Sigmoid colon (tissue), 6 donors: ENCODE measurements at regions not wholly inside any gene's neighbourhood (a gene's known extent, or its start where the extent isn't known, plus 50 kb on each side); places are given as distances from the start of the nearest gene placed in this dataset.

Experiments used
- DNase-seq: peaks from one replicate; pipeline ENCODE4 v3.0.0-alpha.2; 2019
- H3K27ac ChIP-seq, 4 donors: fragments of 200-600 bp; sonication (generic); one replicate each; pipeline ENCODE4 v1.5.1; 2016 to 2019; ENCODE audit warnings: mild to moderate bottlenecking in 1 of 4
- H3K27me3 ChIP-seq, 3 donors: fragments of 200-600 bp; sonication (generic); one replicate each; pipeline ENCODE4 v1.5.1; 2019; ENCODE audit warnings: mild to moderate bottlenecking in 1 of 3
- H3K36me3 ChIP-seq, 4 donors: fragments of 200-600 bp; sonication (generic); one replicate each; pipeline ENCODE4 v1.5.1; 2016 to 2019
- H3K4me1 ChIP-seq, 4 donors: fragments of 200-600 bp; sonication (generic); one replicate each; pipeline ENCODE4 v1.5.1; 2017 to 2019
- H3K4me3 ChIP-seq, 4 donors: fragments of 200-600 bp; sonication (generic); one replicate each; pipeline ENCODE4 v1.5.1; 2017 to 2019; ENCODE audit warnings: mild to moderate bottlenecking in 2 of 4, moderate library complexity in 1 of 4
- H3K9me3 ChIP-seq, 4 donors: fragments of 200-600 bp in 3 of 4; sonication (generic) in 3 of 4; one replicate each; pipeline versions ENCODE4 v1.5.1 to v1.6.1; 2013 to 2019
- EP300 ChIP-seq, 4 donors: sonication (generic); formaldehyde crosslinking; IDR thresholded peaks; one replicate each; pipeline ENCODE4 v1.6.1; 2017; ENCODE audit warnings: antibody characterized with exemption in 4 of 4
- POLR2A ChIP-seq, 2 donors: fragments of 450-650 bp; IDR thresholded peaks; one replicate each; pipeline ENCODE4 v1.6.1; 2016; ENCODE audit warnings: antibody characterized with exemption in 2 of 2, mild to moderate bottlenecking in 2 of 2, moderate library complexity in 2 of 2
- POLR2AphosphoS5 ChIP-seq, 4 donors: sonication (generic); formaldehyde crosslinking; IDR thresholded peaks; one replicate each; pipeline ENCODE4 v1.6.1; 2017; ENCODE audit warnings: antibody characterized with exemption in 4 of 4
- WGBS, 2 donors: extraction: QIAGEN DNeasy Blood & Tissue Kit; methylation state at CpG; one replicate each; pipeline ENCODE4 v1.1.7; 2013; 5-methylcytosine and 5-hydroxymethylcytosine counted together
- intact Hi-C: fragments of 100-400 bp; cut with DNase I; formaldehyde crosslinking; loops from one replicate; pipeline ENCODE4 v1.15.1; 2023
- TF ChIP-seq, protein P1 (sequence below), 4 experiments: fragments of 450-650 bp in 3 of 4; fragments of 200-600 bp in 1 of 4; IDR thresholded peaks; one replicate each; pipeline ENCODE4 v1.5.1; 2016 to 2019; ENCODE audit warnings: antibody characterized with exemption in 4 of 4, mild to moderate bottlenecking in 3 of 4, moderate library complexity in 2 of 4
- donor health status: healthy with polysubstance abuse.
- donor health status: healthy.

DNA sequence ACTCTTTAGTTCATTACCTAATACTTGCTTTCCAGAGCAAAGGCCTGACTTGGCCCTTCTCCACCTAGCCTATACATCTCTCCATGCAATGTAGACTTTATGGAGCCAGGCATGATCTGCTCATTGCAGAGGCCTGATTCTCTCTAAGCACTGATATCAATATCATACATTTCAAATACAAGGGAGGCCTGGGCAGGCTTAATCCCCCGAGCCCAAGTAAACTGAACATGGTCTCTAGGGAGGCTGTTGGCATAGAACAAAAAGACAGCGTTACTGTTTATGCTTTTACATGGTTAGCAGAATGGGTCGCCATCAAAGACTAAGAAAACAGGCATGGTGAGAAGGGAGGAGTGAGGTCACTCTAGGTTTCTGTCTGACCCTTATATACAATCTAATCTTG, 695.1 kb downstream of the ZEB2 start:
- Histone ChIP-seq H3K4me3 (no peak overlapping the region), H3K9me3 (no peaks in the 10 kb centered on the region), H3K4me1 (no peaks in the 10 kb centered on the region), H3K27ac (no peak overlapping the region), H3K36me3 (no peaks in the 10 kb centered on the region), H3K27me3 (no peaks in the 10 kb centered on the region)
- 60 to 76% methylated on average over 3 of the region's 3 CpGs for WGBS, 2 donors
- TF ChIP-seq, protein P1, sequence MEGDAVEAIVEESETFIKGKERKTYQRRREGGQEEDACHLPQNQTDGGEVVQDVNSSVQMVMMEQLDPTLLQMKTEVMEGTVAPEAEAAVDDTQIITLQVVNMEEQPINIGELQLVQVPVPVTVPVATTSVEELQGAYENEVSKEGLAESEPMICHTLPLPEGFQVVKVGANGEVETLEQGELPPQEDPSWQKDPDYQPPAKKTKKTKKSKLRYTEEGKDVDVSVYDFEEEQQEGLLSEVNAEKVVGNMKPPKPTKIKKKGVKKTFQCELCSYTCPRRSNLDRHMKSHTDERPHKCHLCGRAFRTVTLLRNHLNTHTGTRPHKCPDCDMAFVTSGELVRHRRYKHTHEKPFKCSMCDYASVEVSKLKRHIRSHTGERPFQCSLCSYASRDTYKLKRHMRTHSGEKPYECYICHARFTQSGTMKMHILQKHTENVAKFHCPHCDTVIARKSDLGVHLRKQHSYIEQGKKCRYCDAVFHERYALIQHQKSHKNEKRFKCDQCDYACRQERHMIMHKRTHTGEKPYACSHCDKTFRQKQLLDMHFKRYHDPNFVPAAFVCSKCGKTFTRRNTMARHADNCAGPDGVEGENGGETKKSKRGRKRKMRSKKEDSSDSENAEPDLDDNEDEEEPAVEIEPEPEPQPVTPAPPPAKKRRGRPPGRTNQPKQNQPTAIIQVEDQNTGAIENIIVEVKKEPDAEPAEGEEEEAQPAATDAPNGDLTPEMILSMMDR (IDR thresholded peaks at IDR 0.05): no peak
- TF ChIP-seq POLR2AphosphoS5 (IDR thresholded peaks at IDR 0.05): no peak
- no peak for TF ChIP-seq POLR2A (IDR thresholded peaks at IDR 0.05)
- TF ChIP-seq EP300 (IDR thresholded peaks at IDR 0.05): no peak
- DNase-seq: no peak
- intact Hi-C loops: no loop called here

DNA sequence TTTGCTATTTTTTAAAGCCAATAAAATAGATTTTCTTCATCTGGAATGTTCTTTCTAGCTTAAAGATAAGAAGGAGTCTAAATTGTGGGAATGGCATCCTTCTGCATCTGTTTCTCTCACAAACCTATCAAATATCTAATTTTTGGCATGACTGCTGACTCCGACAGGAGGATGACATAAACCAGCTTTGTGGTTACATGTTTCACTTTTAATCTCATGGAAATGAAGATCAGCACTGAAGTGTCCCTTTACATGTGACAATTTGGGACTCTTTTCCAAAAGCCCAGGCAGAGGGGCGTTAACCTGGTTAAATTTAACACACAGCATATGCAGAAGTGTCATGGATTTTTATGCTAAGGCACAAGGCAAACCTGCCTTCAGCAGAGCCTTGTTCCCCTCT, 694.7 kb downstream of the ARHGAP15 start:
- H3K27me3 ChIP-seq: no peaks in the 10 kb centered on the region
- WGBS, 2 donors: 51 to 70% methylated on average over 2 of the region's 2 CpGs
- no peak overlapping the region for H3K4me3 ChIP-seq
- no peaks in the 10 kb centered on the region for H3K4me1 ChIP-seq
- H3K9me3 ChIP-seq: no peaks in the 10 kb centered on the region
- intact Hi-C loops: no loop called here
- H3K27ac ChIP-seq: no peak overlapping the region
- H3K36me3 ChIP-seq: no peaks in the 10 kb centered on the region
- no peak for DNase-seq
- TF ChIP-seq POLR2AphosphoS5 (IDR thresholded peaks at IDR 0.05) (no peak), EP300 (IDR thresholded peaks at IDR 0.05) (no peak), POLR2A (IDR thresholded peaks at IDR 0.05) (no peak)
- TF ChIP-seq, protein P1 (IDR thresholded peaks at IDR 0.05): no peak

DNA sequence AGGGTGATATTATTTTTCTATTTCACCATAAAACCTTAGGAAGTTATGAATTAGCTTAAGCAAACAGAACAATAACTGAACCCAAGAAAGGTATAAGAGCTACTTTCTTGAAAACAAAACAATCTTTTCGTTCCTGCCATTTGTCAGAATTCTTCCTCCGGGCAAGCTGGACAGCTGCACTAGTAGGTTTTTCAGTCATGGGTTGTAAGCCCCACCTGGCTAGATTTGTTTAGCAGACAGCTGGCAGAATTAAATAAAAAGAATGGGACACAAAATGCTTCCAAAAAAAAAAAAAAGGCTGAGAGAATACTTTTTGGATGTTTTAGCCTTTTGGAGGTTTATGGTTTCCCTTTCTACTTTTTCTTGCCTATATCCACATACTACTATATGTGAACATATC, 694.1 kb downstream of the ARHGAP15 start:
- Histone ChIP-seq H3K27ac (no peak overlapping the region), H3K9me3 (no peaks in the 10 kb centered on the region), H3K4me1 (no peaks in the 10 kb centered on the region), H3K4me3 (no peak overlapping the region), H3K36me3 (no peaks in the 10 kb centered on the region), H3K27me3 (no peaks in the 10 kb centered on the region)
- no peak for DNase-seq
- no peak for TF ChIP-seq POLR2A (IDR thresholded peaks at IDR 0.05)
- TF ChIP-seq EP300 (IDR thresholded peaks at IDR 0.05): no peak
- intact Hi-C loops: no loop called here
- WGBS, 2 donors: 85 to 89% methylated on average over 2 of the region's 2 CpGs

DNA sequence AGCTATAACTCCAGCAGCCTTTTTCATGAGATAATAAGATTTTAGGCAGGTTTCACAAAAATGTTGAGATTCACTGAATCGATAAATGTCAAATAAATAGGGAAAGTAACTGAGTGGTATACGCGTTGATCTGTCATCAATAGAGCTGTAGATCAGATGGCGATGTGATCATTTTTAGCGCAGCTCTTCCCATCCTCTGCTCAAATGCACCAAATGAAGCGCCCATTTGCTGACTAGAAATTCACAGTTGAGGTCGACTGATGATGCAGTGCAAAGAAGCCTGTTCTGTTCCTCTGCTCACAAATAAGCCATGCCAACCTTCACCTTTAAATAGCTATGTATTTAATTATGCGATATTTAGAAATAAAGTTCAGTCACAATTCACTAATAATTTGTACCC, 693.5 kb downstream of the ARHGAP15 start:
- Histone ChIP-seq H3K9me3 (no peaks in the 10 kb centered on the region), H3K4me1 (no peaks in the 10 kb centered on the region), H3K27ac (no peak overlapping the region), H3K27me3 (no peaks in the 10 kb centered on the region), H3K4me3 (no peak overlapping the region), H3K36me3 (no peaks in the 10 kb centered on the region)
- TF ChIP-seq, protein P1 (IDR thresholded peaks at IDR 0.05): no peak
- TF ChIP-seq POLR2A (IDR thresholded peaks at IDR 0.05) (no peak), POLR2AphosphoS5 (IDR thresholded peaks at IDR 0.05) (no peak), EP300 (IDR thresholded peaks at IDR 0.05) (no peak)
- DNase-seq: no peak
- intact Hi-C loops: no loop called here
- WGBS, 2 donors: 94 to 96% methylated on average over 8 of the region's 8 CpGs

DNA sequence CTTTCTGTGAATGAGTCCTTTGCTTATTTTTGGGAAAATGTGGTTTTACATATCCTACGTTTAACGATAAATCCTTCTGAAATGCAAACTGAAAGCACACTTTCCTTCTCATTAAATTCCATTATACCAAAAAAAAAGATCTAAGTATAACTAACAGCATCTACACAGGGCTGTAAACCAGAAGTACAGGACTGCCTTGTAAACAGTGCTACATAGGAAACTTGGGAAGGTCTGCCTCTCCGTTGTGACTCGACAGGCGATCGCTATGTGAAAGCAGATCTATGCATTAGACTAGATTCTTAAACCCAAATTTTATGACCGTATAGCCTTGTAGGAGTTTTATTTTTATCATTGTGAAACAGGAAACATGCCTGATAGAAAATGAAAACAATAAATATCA, 690.5 kb downstream of the ARHGAP15 start:
- Histone ChIP-seq H3K36me3 (no peaks in the 10 kb centered on the region), H3K4me1 (no peaks in the 10 kb centered on the region), H3K9me3 (no peaks in the 10 kb centered on the region), H3K27me3 (no peaks in the 10 kb centered on the region), H3K4me3 (no peak overlapping the region), H3K27ac (no peak overlapping the region)
- no peak for TF ChIP-seq POLR2AphosphoS5 (IDR thresholded peaks at IDR 0.05)
- TF ChIP-seq POLR2A (IDR thresholded peaks at IDR 0.05): no peak
- TF ChIP-seq, protein P1 (IDR thresholded peaks at IDR 0.05): no peak
- no peak for TF ChIP-seq EP300 (IDR thresholded peaks at IDR 0.05)
- 75 to 87% methylated on average over 7 of the region's 7 CpGs for WGBS, 2 donors
- intact Hi-C loops: no loop called here
- no peak for DNase-seq
